Calu3 (cell line): ENCODE measurements at regions not wholly inside any gene's neighbourhood (a gene's known extent, or its start where the extent isn't known, plus 50 kb on each side); places are given as distances from the start of the nearest gene placed in this dataset.

Experiments used
- BruUV-seq: library from RNA; stranded (reverse); fragments of 400-500 nt; replicated peaks from 2 replicates; lab custom pipeline; 2021; lab: Mats Ljungman, UMichigan
- CTCF ChIA-PET: fragments of 300-600 bp; sonication (Branson Sonifier 250); formaldehyde crosslinking; loops from one replicate; lab custom pipeline; 2022; ENCODE audit warnings: antibody characterized with exemption; lab: Charles Lee
- DNase-seq: peaks from one replicate; pipeline ENCODE4 v3.0.0; 2022
- H3K27ac Mint-ChIP-seq: one replicate; pipeline ENCODE4 v1.8.0; 2022; ENCODE audit warnings: mixed read lengths; ENCODE audit not compliant: unreplicated experiment
- H3K27me3 Mint-ChIP-seq: one replicate; pipeline ENCODE4 v1.8.0; 2022; ENCODE audit warnings: mixed read lengths; ENCODE audit not compliant: unreplicated experiment
- H3K36me3 Mint-ChIP-seq: one replicate; pipeline ENCODE4 v1.8.0; 2022; ENCODE audit warnings: mild to moderate bottlenecking, moderate library complexity, mixed read lengths; ENCODE audit not compliant: insufficient read depth, unreplicated experiment
- H3K4me1 Mint-ChIP-seq: one replicate; pipeline ENCODE4 v1.8.0; 2022; ENCODE audit warnings: mild to moderate bottlenecking, low read depth, mixed read lengths; ENCODE audit not compliant: unreplicated experiment
- H3K4me3 Mint-ChIP-seq: one replicate; pipeline ENCODE4 v1.8.0; 2022; ENCODE audit warnings: mild to moderate bottlenecking, low read depth, moderate library complexity, mixed read lengths; ENCODE audit not compliant: unreplicated experiment
- H3K9me3 Mint-ChIP-seq: one replicate; pipeline ENCODE4 v1.8.0; 2022; ENCODE audit warnings: low read depth, mixed read lengths; ENCODE audit not compliant: unreplicated experiment
- intact Hi-C: fragments of 100-400 bp; cut with micrococcal nuclease; formaldehyde crosslinking; loops from one replicate; pipeline ENCODE4 v1.10.0; 2022; ENCODE audit not compliant: unreplicated experiment
- TF ChIP-seq, protein P1 (sequence below): fragments of 200-600 bp; IDR thresholded peaks from one replicate; pipeline ENCODE4 v1.8.0; 2022; ENCODE audit warnings: antibody characterized with exemption; ENCODE audit not compliant: unreplicated experiment

DNA sequence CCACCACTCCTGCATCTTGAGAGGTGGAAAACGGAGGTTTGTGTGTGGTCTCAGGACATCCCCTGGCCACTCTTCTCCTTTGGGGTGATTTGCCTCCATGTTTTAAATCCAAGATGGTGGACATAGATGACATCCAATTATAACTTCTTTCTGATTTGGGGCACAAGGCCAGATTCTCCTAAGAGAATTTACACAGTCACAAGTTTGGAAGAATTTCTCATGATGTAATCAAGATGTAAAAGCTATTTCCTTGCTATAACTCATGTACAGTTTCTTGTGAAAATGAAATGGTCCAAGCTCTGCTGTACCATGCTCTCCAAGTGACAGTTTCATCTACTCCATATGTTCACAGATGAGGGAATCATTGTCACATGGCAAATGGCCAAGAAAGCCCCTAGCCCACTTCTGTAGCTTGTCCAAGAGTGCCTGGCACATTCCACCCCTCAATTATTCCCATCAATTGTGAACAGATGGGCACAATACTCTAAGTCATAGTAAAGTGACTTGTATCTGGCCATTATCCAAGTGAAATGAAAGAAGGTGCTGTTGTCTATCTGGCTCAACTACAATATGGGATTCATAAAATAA lies 134.6 kb upstream of the ROPN1 start:
- H3K9me3 Mint-ChIP-seq: no peaks in the 10 kb centered on the region
- intact Hi-C loops: no loop called here
- BruUV-seq: no TSS peak

DNA sequence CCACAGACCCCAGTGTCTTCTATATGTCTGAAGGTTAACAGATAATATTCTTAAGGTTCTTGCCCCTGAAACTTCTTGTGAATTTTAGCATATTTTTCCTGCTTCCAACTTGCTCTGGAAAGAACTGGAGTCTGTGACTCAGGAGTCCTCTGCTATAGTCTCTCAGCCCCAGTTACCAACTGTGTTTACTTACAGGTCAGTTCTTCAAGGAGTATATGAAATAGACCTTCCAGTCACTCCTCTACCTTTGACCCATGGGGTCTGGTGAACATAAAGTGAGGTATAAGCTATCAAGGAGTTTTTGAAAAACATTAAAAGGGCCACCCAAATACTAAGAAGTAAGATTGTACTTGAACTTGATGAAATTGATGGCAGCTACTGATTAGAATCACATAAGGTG lies 139.2 kb upstream of the ROPN1 start:
- no peak for DNase-seq
- no peak overlapping the region for H3K27ac Mint-ChIP-seq
- no peak overlapping the region for H3K4me3 Mint-ChIP-seq
- no peaks in the 10 kb centered on the region for H3K4me1 Mint-ChIP-seq
- no peaks in the 10 kb centered on the region for H3K36me3 Mint-ChIP-seq
- no TSS peak for BruUV-seq
- H3K27me3 Mint-ChIP-seq: peaks cover 37% of the 10 kb centered on the region
- intact Hi-C loops: loop anchor here (10.0 kb wide), 1 partner anchor 114 kb away; no protein-coding TSS in a partner anchor
- H3K9me3 Mint-ChIP-seq: no peaks in the 10 kb centered on the region
- TF ChIP-seq, protein P1, sequence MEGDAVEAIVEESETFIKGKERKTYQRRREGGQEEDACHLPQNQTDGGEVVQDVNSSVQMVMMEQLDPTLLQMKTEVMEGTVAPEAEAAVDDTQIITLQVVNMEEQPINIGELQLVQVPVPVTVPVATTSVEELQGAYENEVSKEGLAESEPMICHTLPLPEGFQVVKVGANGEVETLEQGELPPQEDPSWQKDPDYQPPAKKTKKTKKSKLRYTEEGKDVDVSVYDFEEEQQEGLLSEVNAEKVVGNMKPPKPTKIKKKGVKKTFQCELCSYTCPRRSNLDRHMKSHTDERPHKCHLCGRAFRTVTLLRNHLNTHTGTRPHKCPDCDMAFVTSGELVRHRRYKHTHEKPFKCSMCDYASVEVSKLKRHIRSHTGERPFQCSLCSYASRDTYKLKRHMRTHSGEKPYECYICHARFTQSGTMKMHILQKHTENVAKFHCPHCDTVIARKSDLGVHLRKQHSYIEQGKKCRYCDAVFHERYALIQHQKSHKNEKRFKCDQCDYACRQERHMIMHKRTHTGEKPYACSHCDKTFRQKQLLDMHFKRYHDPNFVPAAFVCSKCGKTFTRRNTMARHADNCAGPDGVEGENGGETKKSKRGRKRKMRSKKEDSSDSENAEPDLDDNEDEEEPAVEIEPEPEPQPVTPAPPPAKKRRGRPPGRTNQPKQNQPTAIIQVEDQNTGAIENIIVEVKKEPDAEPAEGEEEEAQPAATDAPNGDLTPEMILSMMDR: no peak
- CTCF ChIA-PET: interaction anchor here (1.3 kb wide), 1 partner anchor 10 kb away, joined by 4 read pairs; no protein-coding TSS in a partner anchor

More for the DNA sequence above, 134.6 kb upstream of the ROPN1 start:
- TF ChIP-seq, protein P1: no peak
- CTCF ChIA-PET: no interaction called here
- DNase-seq: no peak
- Mint-ChIP-seq H3K4me1 (no peaks in the 10 kb centered on the region), H3K27ac (no peak overlapping the region), H3K36me3 (no peaks in the 10 kb centered on the region), H3K4me3 (no peak overlapping the region), H3K27me3 (peaks cover 81% of the 10 kb centered on the region)

DNA sequence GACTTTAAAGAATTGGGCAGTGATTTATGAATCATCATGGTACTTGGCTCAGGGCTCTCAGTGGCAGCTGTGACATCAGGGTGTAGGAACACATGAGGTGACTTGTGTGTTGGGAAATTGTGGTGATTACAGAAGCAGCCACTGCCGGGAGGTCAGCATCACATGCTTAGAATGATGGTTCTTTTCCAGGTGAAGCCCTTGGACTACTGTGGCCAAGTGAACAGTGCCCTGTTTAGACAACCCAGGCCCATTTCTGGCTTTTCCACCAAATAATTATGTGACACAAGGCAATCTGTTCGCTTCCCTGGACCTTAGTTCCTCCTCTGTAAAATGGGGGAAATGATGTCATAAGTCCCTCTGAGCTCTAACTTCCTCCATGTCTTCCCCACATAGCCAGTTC lies 139.7 kb upstream of the ROPN1 start:
- CTCF ChIA-PET: interaction anchor here (1.3 kb wide), 1 partner anchor 10 kb away, joined by 4 read pairs; no protein-coding TSS in a partner anchor
- intact Hi-C loops: loop anchor here (10.0 kb wide), 1 partner anchor 113 kb away; no protein-coding TSS in a partner anchor
- TF ChIP-seq, protein P1: no peak
- H3K4me3 Mint-ChIP-seq: no peak overlapping the region
- no TSS peak for BruUV-seq
- peak; percentile 22 for DNase-seq
- H3K4me1 Mint-ChIP-seq: peaks cover 2% of the 10 kb centered on the region
- peaks cover 35% of the 10 kb centered on the region for H3K27me3 Mint-ChIP-seq
- no peaks in the 10 kb centered on the region for H3K36me3 Mint-ChIP-seq
- no peaks in the 10 kb centered on the region for H3K9me3 Mint-ChIP-seq
- H3K27ac Mint-ChIP-seq: no peak overlapping the region

GRCh38 chr3:124132813-124133212 lies 140.9 kb upstream of the ROPN1 start:
- Mint-ChIP-seq H3K27me3 (peaks cover 23% of the 10 kb centered on the region), H3K4me3 (no peak overlapping the region), H3K4me1 (peaks cover 11% of the 10 kb centered on the region), H3K27ac (no peak overlapping the region), H3K36me3 (no peaks in the 10 kb centered on the region), H3K9me3 (no peaks in the 10 kb centered on the region)
- intact Hi-C loops: loop anchor here (10.0 kb wide), 1 partner anchor 112 kb away; no protein-coding TSS in a partner anchor
- CTCF ChIA-PET: no interaction called here
- no TSS peak for BruUV-seq
- DNase-seq: no peak
- TF ChIP-seq, protein P1: no peak
